ENCODE measurements at regions not wholly inside any gene's neighbourhood (a gene's known extent, or its start where the extent isn't known, plus 50 kb on each side); places are given as distances from the start of the nearest gene placed in this dataset.

DNA sequence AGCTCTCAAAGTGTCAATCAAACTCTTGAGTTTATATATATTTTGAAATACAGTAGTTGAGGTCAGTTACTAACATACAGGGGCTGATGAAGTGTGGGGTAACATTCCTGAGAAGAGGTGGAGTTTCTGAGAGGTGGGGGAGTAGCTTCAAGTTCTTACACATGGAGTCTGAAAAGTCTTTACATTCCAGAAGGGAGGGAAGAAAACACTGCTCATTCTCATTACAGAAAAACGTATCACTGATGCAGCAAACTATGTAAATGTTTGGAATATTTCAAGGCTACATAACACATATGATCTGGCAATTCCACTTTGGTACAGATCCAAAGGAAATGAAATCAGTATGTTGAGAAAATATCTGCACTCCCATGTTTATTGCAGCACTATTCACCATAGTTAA is 1065.8 kb upstream of the B3GALT2 start:
- peaks cover 2% of the 10 kb centered on the region for H3K9me3 Mint-ChIP-seq (ENCODE audit: low read depth)
- H3K27ac Mint-ChIP-seq = no peak overlapping the region
- H3K27me3 Mint-ChIP-seq = no peaks in the 10 kb centered on the region
- DNase-seq (no peak), ATAC-seq (no peak)
- ChIA-PET POLR2A (no interaction called here), CTCF (interaction anchor here (0.6 kb wide), 1 partner anchor 478 kb away, joined by 3 read pairs; no protein-coding TSS in a partner anchor)
- no peak overlapping the region for H3K4me3 Mint-ChIP-seq
- intact Hi-C loops (cut with DNase I, micrococcal nuclease) = no loop called here
- no peaks in the 10 kb centered on the region for H3K36me3 Mint-ChIP-seq (ENCODE audit: low read depth)
- peaks cover 6% of the 10 kb centered on the region for H3K4me1 Mint-ChIP-seq

DNA sequence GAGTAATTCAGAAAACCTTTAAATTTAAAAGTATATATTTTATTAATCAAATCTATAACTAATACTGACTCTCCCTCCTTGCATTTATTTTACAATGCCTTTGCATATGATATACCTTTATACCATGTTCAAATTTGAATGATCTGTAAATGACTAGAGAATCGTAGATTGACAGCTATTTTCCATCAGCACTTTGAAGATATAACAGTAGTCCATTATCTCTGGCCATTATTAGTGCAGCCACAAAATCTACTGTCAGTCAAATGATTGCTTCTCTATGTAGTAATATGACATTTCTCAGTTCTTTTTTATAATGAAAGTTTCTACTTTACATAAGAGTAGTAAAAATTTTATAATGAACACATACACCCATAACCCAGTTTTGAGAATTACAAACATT is 1054.8 kb upstream of the B3GALT2 start:
- no peak for DNase-seq
- no peaks in the 10 kb centered on the region for H3K36me3 Mint-ChIP-seq (ENCODE audit: low read depth)
- POLR2A ChIA-PET = no interaction called here
- ATAC-seq = no peak
- intact Hi-C loops (cut with DNase I, micrococcal nuclease) = no loop called here
- peaks cover 2% of the 10 kb centered on the region for H3K4me1 Mint-ChIP-seq
- no peaks in the 10 kb centered on the region for H3K9me3 Mint-ChIP-seq (ENCODE audit: low read depth)
- H3K27ac Mint-ChIP-seq = no peak overlapping the region
- no peaks in the 10 kb centered on the region for H3K27me3 Mint-ChIP-seq
- H3K4me3 Mint-ChIP-seq = no peak overlapping the region
- CTCF ChIA-PET = no interaction called here

DNA sequence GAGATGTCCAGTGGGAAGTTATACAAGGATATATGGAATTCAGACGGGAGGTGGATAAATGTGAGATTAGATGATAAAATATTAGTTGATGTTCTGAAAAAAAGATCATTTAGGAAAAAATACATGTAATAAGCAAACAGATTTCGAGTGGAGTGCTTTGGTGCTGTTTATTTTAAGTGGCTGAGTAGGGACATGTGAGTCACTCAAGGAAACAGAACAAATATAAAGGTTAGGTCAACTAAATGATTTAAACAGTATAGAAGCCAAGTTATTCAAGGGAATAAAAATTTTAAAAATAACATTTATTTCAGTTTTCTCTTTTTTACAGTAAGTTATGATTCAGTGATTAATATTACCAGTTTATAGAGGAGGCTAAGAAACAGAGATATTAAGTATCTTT is 1046.7 kb upstream of the B3GALT2 start:
- H3K36me3 Mint-ChIP-seq (ENCODE audit: low read depth) = no peaks in the 10 kb centered on the region
- no peaks in the 10 kb centered on the region for H3K27me3 Mint-ChIP-seq
- DNase-seq = no peak
- ChIA-PET POLR2A (no interaction called here), CTCF (no interaction called here)
- intact Hi-C loops (cut with DNase I, micrococcal nuclease) = no loop called here
- ATAC-seq = no peak
- H3K4me1 Mint-ChIP-seq = peaks cover 5% of the 10 kb centered on the region
- H3K9me3 Mint-ChIP-seq (ENCODE audit: low read depth) = no peaks in the 10 kb centered on the region
- no peak overlapping the region for H3K27ac Mint-ChIP-seq
- H3K4me3 Mint-ChIP-seq = no peak overlapping the region

DNA sequence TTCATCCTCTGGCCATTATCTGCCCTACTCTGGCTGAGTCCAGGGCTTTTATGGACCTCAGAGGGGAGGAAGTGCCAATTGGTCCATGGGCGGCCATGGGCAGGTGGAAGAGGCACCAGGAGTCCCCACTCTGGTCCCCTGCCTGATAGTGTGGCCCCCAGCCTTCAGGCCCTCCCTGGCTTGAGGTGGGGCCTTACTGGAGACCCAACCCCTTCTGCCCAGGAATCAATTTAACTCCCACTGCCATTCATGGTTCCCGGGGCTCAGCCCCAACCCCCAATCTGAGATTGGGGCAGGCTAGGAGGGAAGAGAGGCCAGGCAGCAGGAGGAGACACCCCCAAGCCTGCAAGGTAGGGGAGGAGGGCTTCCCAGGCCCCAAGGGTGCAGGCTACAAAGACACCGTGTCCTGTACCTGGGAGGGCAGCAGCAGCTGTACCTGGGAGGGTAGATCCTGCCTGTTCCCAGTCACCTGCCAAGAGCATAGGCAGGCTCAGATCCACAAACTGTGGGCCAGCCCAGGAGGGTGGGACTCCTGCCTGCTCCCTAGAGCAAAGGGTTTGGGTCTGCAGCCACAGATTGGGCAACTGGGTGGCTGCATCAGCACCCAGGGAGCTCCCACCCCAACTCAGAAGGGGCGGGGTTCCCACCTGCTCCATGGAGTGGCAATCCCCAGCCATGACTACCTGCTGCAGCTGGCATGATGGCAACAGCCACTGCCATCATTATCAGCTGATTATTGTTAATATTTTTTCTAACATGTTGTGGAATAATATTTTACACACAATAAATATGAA is 1044.1 kb upstream of the B3GALT2 start:
- ChIA-PET CTCF (no interaction called here), POLR2A (no interaction called here)
- ATAC-seq (no peak), DNase-seq (no peak)
- no peaks in the 10 kb centered on the region for H3K9me3 Mint-ChIP-seq (ENCODE audit: low read depth)
- H3K27me3 Mint-ChIP-seq = no peaks in the 10 kb centered on the region
- no peak overlapping the region for H3K27ac Mint-ChIP-seq
- no peak overlapping the region for H3K4me3 Mint-ChIP-seq
- H3K36me3 Mint-ChIP-seq (ENCODE audit: low read depth) = no peaks in the 10 kb centered on the region
- intact Hi-C loops (cut with DNase I, micrococcal nuclease) = no loop called here
- peaks cover 12% of the 10 kb centered on the region for H3K4me1 Mint-ChIP-seq

DNA sequence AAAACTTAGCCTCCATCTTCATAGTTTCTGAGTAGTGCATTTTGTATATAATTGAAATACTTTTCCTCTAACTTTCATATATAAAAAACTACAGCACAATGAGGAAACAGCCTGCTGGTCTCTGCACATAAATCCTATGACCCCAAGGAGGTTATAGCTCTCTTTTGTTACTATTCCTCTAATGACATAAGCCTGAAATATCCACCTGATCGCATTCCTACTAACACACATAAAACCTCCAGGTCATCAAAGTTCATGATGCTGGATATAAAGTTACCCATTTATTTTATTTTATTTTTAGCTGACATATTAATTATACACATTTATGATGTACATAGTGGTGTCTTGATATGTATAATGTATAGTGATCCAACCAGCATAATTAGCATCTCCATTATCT is 1042.0 kb upstream of the B3GALT2 start:
- Mint-ChIP-seq H3K9me3 (ENCODE audit: low read depth) (no peaks in the 10 kb centered on the region), H3K4me1 (peaks cover 12% of the 10 kb centered on the region), H3K27me3 (no peaks in the 10 kb centered on the region), H3K27ac (no peak overlapping the region), H3K36me3 (ENCODE audit: low read depth) (no peaks in the 10 kb centered on the region), H3K4me3 (no peak overlapping the region)
- DNase-seq (no peak), ATAC-seq (no peak)
- CTCF ChIA-PET = interaction anchor here (0.5 to 1.0 kb wide), 2 partner anchors 8 to 15 kb away, joined by 3 read pairs; no protein-coding TSS in a partner anchor
- intact Hi-C loops (cut with DNase I, micrococcal nuclease) = loop anchor here in 1 of 2 experiments (2.0 kb wide), 1 partner anchor 18 kb away; no protein-coding TSS in a partner anchor
- POLR2A ChIA-PET = no interaction called here

DNA sequence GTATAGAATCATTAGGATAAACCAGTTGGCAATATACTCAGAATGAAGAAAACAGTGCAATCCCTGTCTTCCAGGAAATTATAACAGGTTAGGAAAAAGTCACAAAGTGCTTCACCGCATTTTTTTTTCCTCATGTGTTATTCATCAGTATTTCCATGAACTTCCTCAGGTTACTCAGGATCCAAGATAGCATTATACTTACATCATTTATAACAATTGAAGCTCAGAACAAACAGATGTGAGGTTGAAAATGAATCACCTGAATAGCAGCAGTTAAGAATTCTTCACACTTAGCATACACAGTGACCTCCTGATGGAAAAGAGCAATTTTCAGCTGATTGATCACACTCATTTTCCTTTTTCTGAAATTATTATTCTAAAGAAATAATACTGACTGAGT is 1040.7 kb upstream of the B3GALT2 start:
- Mint-ChIP-seq H3K4me1 (peaks cover 12% of the 10 kb centered on the region), H3K36me3 (ENCODE audit: low read depth) (no peaks in the 10 kb centered on the region), H3K27me3 (no peaks in the 10 kb centered on the region), H3K27ac (no peak overlapping the region), H3K4me3 (no peak overlapping the region), H3K9me3 (ENCODE audit: low read depth) (peaks cover 2% of the 10 kb centered on the region)
- intact Hi-C loops (cut with DNase I, micrococcal nuclease) = no loop called here
- DNase-seq (no peak), ATAC-seq (no peak)
- CTCF ChIA-PET = no interaction called here
- POLR2A ChIA-PET = no interaction called here

DNA sequence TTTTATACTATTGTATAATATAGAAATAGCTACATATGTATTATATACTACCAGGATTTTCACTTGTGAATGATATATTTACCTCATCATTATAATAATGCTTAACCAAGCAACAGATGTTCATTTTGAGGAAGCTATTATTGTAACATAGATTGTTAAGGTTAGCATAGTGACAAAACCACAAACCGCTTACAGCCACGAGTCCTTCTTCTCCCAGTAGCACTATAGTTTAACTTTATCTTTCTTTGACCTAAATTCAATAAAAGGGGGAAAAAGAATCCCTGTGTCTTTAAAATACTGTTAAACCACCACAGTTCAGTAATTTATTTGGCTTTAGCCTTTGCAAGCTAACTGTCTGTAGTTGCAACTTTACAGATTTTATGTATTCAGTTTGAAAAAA is 1039.4 kb upstream of the B3GALT2 start:
- POLR2A ChIA-PET = no interaction called here
- H3K4me1 Mint-ChIP-seq = peaks cover 12% of the 10 kb centered on the region
- ATAC-seq = no peak
- peaks cover 2% of the 10 kb centered on the region for H3K9me3 Mint-ChIP-seq (ENCODE audit: low read depth)
- peak; percentile 6 for DNase-seq
- no peak overlapping the region for H3K27ac Mint-ChIP-seq
- CTCF ChIA-PET = interaction anchor here (0.6 to 0.7 kb wide), 2 partner anchors 21 to 661 kb away, joined by 3 read pairs; no protein-coding TSS in a partner anchor
- H3K36me3 Mint-ChIP-seq (ENCODE audit: low read depth) = no peaks in the 10 kb centered on the region
- no peak overlapping the region for H3K4me3 Mint-ChIP-seq
- intact Hi-C loops (cut with DNase I, micrococcal nuclease) = no loop called here
- no peaks in the 10 kb centered on the region for H3K27me3 Mint-ChIP-seq

DNA sequence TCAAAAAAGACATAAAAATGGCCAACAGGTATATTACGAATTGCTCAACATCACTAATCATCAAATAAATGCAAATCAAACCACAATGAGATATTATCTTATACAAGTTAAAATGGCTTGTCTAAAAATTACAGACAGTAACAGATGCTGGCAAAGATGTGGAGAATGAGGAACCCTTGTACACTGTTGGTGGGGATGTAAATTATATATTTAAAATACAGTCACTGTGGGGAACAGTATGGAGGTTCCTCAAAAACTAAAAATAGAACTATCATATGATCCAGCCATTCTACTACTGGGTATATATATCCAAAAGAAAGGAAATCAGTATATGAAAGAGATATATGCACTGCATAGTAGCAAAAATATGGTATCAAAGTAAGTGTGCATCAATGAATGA is 1037.2 kb upstream of the B3GALT2 start:
- peaks cover 2% of the 10 kb centered on the region for H3K9me3 Mint-ChIP-seq (ENCODE audit: low read depth)
- H3K27ac Mint-ChIP-seq = no peak overlapping the region
- CTCF ChIA-PET = no interaction called here
- POLR2A ChIA-PET = no interaction called here
- intact Hi-C loops (cut with DNase I, micrococcal nuclease) = no loop called here
- H3K4me3 Mint-ChIP-seq = no peak overlapping the region
- DNase-seq = no peak
- ATAC-seq = no peak
- no peaks in the 10 kb centered on the region for H3K27me3 Mint-ChIP-seq
- H3K36me3 Mint-ChIP-seq (ENCODE audit: low read depth) = no peaks in the 10 kb centered on the region
- peaks cover 12% of the 10 kb centered on the region for H3K4me1 Mint-ChIP-seq

DNA sequence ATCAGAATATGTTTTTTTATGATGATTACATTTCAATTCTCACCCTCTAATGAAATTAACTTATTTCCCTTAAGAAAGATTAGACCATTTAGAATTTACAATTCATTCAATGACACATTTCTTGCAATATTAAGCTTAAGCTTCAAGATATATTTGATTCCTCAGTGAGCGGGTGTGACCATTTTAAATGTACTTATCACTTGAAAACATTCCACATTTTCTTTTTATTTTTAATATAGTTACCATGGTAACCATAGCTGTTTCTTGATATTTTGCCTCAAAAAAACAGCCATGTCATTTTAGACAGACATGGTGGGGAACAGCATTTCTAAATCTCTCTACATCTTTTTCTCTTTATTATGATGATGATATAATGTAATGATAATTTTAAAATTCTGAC is 1029.0 kb upstream of the B3GALT2 start:
- Mint-ChIP-seq H3K4me3 (no peak overlapping the region), H3K36me3 (ENCODE audit: low read depth) (no peaks in the 10 kb centered on the region), H3K9me3 (ENCODE audit: low read depth) (no peaks in the 10 kb centered on the region), H3K4me1 (peaks cover 2% of the 10 kb centered on the region), H3K27ac (no peak overlapping the region), H3K27me3 (no peaks in the 10 kb centered on the region)
- intact Hi-C loops (cut with DNase I, micrococcal nuclease) = no loop called here
- ChIA-PET POLR2A (no interaction called here), CTCF (no interaction called here)
- ATAC-seq (no peak), DNase-seq (no peak)

DNA sequence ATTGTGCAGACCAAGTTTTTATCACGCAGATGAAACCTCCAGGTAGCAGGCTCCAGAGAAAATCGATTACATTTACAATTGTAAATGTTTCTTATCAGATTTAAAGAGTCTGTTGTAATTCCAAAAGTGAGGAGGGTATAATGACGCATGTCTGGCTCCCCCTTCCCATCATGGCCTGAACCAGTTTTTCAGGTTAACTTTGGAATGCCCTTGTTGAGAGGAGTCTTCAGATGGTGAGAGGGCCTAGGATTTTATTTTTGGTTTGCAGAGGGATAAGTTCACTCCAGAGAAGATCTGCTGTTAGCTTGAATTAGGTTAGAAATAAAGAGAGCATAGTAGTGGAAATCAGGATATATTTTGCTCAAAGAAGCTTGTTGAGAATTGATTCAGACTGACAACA is 1028.3 kb upstream of the B3GALT2 start:
- intact Hi-C loops (cut with DNase I, micrococcal nuclease) = no loop called here
- ATAC-seq (no peak), DNase-seq (no peak)
- no peaks in the 10 kb centered on the region for H3K36me3 Mint-ChIP-seq (ENCODE audit: low read depth)
- H3K9me3 Mint-ChIP-seq (ENCODE audit: low read depth) = no peaks in the 10 kb centered on the region
- H3K4me1 Mint-ChIP-seq = peaks cover 2% of the 10 kb centered on the region
- ChIA-PET POLR2A (no interaction called here), CTCF (interaction anchor here (0.5 kb wide), 1 partner anchor 873 kb away, joined by 3 read pairs; no protein-coding TSS in a partner anchor)
- H3K27me3 Mint-ChIP-seq = no peaks in the 10 kb centered on the region
- no peak overlapping the region for H3K27ac Mint-ChIP-seq
- H3K4me3 Mint-ChIP-seq = no peak overlapping the region

DNA sequence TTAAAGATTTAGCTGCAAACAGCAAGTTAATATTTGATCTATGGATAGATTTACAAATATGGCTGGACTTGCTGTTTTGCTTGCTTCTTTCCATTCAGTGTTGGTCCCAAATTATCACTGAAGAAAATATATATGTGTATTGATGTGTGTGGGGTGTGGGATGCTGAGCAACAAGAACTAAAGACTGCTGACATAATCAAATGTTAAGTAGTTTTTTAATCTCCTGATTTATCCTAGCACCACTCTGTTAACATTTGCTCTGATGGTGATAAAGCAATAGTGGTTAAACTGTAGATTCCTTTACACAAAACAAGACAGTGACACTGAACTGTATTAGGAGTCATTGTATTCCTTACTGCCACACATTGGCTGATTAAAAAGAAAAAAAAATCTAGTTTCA is 1023.5 kb upstream of the B3GALT2 start:
- Mint-ChIP-seq H3K36me3 (ENCODE audit: low read depth) (no peaks in the 10 kb centered on the region), H3K4me3 (no peak overlapping the region), H3K4me1 (peaks cover under 1% of the 10 kb centered on the region), H3K27ac (no peak overlapping the region), H3K9me3 (ENCODE audit: low read depth) (no peaks in the 10 kb centered on the region), H3K27me3 (no peaks in the 10 kb centered on the region)
- ChIA-PET CTCF (interaction anchor here (1.0 kb wide), 1 partner anchor 63 kb away, joined by 3 read pairs; no protein-coding TSS in a partner anchor), POLR2A (no interaction called here)
- intact Hi-C loops (cut with DNase I, micrococcal nuclease) = loop anchor here in 1 of 2 experiments (2.0 kb wide), 1 partner anchor 19 kb away; no protein-coding TSS in a partner anchor
- no peak for ATAC-seq
- no peak for DNase-seq

DNA sequence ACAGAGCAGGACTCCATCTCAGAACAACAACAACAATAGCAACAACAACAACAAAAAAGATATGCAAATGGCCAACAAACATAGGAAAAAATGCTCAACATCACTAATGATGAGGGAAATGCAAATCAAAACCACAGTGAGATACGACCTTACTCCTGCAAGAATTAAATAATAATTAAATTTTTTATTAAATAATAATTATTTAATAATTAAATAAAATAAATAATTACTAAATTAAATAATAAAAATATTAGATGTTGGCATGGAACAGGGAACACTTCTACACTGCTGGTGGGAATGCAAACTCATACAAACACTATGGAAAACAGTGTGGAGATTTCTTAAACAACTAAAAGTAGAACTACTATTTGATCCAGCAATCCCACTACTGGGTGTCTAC is 1022.3 kb upstream of the B3GALT2 start:
- no peak overlapping the region for H3K4me3 Mint-ChIP-seq
- ChIA-PET POLR2A (no interaction called here), CTCF (no interaction called here)
- H3K36me3 Mint-ChIP-seq (ENCODE audit: low read depth) = peaks cover 2% of the 10 kb centered on the region
- H3K9me3 Mint-ChIP-seq (ENCODE audit: low read depth) = no peaks in the 10 kb centered on the region
- H3K27ac Mint-ChIP-seq = no peak overlapping the region
- H3K27me3 Mint-ChIP-seq = no peaks in the 10 kb centered on the region
- ATAC-seq = no peak
- H3K4me1 Mint-ChIP-seq = no peaks in the 10 kb centered on the region
- intact Hi-C loops (cut with DNase I, micrococcal nuclease) = no loop called here
- DNase-seq = no peak
